ENCODE measurements at regions not wholly inside any gene's neighbourhood (a gene's known extent, or its start where the extent isn't known, plus 50 kb on each side); places are given as distances from the start of the nearest gene placed in this dataset.

GRCh38 chr5:175579742-175580432 is 78.0 kb upstream of the HRH2 start:
- no peak for DNase-seq

GRCh38 chr5:175582697-175583096 is 75.2 kb upstream of the HRH2 start:
- DNase-seq, result no peak

GRCh38 chr5:175585567-175585966 is 72.3 kb upstream of the HRH2 start:
- DNase-seq, result no peak

- no peak for DNase-seq
These were observed 69.0 kb upstream of the HRH2 start for GRCh38 chr5:175588709-175589429.

GRCh38 chr5:175589714-175590113 is 68.2 kb upstream of the HRH2 start:
- no peak for DNase-seq

- DNase-seq, result peak; percentile 63
These were observed 67.4 kb upstream of the HRH2 start for GRCh38 chr5:175590471-175590881.

- no peak for DNase-seq
These were observed 66.6 kb upstream of the HRH2 start for GRCh38 chr5:175591293-175591692.

- DNase-seq, result no peak
These were observed 64.1 kb upstream of the HRH2 start for GRCh38 chr5:175593794-175594193.

- no peak for DNase-seq
These were observed 62.0 kb upstream of the HRH2 start for GRCh38 chr5:175595905-175596304.

- DNase-seq, result no peak
These were observed 61.1 kb upstream of the HRH2 start for GRCh38 chr5:175596761-175597189.

GRCh38 chr5:175597718-175598117 is 60.2 kb upstream of the HRH2 start:
- no peak for DNase-seq

GRCh38 chr5:175598774-175599173 is 59.1 kb upstream of the HRH2 start:
- DNase-seq, result no peak

- DNase-seq, result no peak
These were observed 58.7 kb upstream of the HRH2 start for GRCh38 chr5:175599210-175599609.

- DNase-seq, result no peak
These were observed 53.7 kb upstream of the HRH2 start for GRCh38 chr5:175603987-175604739.

- no peak for DNase-seq
These were observed 51.5 kb upstream of the HRH2 start for GRCh38 chr5:175606409-175606808.
